ENCODE measurements at regions not wholly inside any gene's neighbourhood (a gene's known extent, or its start where the extent isn't known, plus 50 kb on each side); places are given as distances from the start of the nearest gene placed in this dataset.

DNA sequence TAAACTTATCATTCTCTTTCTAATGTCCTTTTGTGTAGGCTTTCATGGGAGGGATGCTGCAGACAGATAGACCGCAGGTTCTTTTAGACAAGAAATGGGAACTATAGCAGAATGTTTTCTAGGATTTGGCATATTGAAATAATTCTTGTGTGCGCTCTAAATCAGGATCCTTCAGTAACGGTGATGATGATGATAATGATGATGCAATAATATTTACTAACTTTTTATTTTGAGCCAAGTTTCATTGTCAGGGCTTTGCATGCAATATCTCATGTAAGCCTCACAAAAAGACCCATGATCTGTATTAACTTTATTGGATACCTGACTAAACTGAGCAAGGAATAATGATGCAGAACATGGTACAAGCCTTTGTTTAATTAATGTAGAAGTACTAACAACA is 280.1 kb downstream of the HAO1 start:
- TF ChIP-seq CTCF (IDR thresholded peaks at IDR 0.05; ENCODE audit: low read length), result no peak
- no peak for TF ChIP-seq EZH2phosphoT487 (IDR thresholded peaks at IDR 0.05; ENCODE audit: low read length)
- no peak for TF ChIP-seq EZH2 (optimal IDR thresholded peaks at IDR 0.05; ENCODE audit: low read depth, low read length)
